GM19397 (cell line): ENCODE measurements at regions not wholly inside any gene's neighbourhood (a gene's known extent, or its start where the extent isn't known, plus 50 kb on each side); places are given as distances from the start of the nearest gene placed in this dataset.

Experiments used
- ATAC-seq: cut with Tn5 transposase; IDR thresholded peaks from one replicate; pipeline ENCODE4 v1.9.1; 2021; ENCODE audit warnings: mild to moderate bottlenecking, moderate library complexity; ENCODE audit not compliant: unreplicated experiment

- ATAC-seq: no peak
Observed at GRCh38 chr4:28518561-28519165, 1658.0 kb downstream of the STIM2 start.

DNA sequence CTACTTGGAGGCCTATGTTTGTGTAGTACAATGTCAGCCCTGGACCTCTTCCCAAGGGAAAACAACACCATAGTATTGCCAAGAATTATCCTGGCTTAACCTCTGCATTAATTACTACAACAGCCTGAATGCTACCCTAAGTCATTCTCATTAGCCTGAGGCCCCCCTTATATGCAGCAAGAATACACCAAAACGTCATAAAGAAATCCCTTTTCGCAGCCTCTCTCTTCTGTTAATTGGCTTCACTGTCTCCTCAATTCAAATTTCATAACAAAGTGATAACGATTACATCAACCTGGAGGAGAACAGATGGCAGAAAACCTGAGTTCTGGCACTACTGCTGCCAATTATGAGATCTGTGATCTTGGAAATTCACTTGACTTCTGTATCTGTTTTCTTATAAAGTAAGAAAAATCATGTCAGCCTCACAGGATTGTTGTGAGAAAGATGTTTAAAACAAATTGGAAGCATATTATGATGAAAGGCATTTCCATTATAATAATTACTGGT lies 1663.1 kb downstream of the STIM2 start:
- ATAC-seq: no peak

DNA sequence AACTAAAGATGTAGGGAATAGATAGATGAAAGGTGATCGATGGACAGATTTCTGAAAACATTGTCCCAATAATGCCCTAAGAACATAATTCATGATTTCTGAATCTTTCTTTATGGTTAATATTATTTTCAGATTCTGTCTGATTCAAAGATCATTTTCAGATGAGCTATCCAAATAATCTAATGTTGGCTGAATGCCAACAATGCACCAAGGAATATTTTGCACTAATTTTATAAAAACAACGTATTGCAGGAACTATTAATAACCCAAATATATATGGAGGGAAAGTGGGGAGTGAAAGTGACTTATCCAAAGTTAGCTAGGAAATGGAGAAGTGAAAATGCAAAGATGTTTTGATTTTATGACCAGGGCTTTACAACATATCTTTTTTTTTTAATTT lies 1675.5 kb downstream of the STIM2 start:
- ATAC-seq: no peak

DNA sequence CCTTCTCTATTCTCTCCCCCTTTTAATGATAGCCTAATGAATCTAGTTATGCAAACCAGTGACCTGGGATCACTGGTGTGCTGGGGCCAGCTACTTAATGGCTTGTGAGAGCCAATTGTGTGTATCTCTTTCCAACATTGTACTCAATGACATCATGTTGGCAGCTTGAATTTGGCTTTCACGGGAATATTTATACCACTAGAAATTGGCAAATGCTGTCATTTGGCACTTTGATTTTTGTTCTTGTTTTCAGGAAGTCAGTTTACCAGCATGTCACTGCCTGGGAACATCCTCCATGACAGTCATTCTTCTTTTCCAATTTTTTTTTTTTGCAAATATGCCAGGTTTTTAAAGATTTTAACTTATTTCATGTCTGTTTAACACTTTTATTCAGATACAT lies 1685.3 kb downstream of the STIM2 start:
- no peak for ATAC-seq

GRCh38 chr4:28548136-28548535 lies 1687.5 kb downstream of the STIM2 start:
- no peak for ATAC-seq

DNA sequence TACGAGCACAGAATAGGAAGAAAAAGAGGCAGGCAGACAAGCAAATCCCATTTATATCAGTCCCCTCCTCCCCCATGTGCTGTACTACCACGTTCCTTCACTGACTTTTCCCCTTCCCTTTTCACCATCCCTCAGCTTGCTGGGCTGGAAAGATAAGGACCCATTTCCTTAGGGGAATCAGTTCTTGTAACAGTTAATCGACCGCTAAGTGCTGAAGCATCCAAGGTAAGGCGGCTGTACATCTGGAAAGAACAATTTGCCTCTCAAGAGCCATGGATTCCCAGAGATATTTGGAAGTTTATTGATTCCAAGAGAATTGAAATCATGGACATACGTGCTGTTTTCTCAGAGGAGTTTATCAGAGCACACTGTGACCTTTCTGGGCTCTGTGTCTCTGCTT lies 1688.0 kb downstream of the STIM2 start:
- no peak for ATAC-seq

DNA sequence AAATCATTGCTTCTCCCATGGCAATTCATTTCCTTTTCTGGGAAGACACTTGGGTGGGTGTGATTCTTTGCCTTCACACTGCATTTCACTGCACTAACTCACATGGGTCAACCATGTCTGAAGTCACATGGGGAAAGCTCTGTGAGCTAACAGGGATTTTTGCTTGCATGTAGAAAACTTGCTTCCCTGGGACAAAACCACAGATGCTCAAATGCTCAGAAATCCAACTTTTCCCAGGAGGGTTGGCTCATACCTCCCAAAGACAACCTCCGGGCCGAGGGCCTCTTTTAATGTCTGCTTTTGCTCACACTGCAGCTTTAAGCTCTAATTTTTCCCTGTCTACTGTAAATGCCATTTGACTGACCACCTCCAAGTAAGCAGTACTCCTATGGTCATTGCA lies 1695.2 kb downstream of the STIM2 start:
- ATAC-seq: no peak

DNA sequence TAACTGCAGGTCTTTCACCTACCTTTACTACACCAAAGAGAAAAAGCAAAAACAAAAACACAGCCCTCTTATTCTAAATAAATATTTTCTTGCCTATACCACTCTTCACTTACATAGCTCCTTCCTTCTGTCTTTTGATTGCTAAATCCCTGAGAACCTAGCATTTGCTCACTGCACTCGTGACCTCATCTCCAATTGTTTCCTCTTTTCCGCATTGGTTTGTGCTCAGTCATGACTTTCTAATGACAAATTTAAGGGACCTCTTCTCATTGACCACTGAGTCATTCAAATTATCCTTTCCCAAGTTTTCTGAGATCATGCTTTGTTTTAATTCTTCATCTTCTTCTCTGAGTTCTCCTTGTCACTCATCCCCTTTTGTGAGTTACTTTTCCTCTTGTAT lies 1697.1 kb downstream of the STIM2 start:
- ATAC-seq: no peak

- no peak for ATAC-seq
Observed at GRCh38 chr4:28558895-28559294, 1698.3 kb downstream of the STIM2 start.

- ATAC-seq: no peak
Observed at GRCh38 chr4:28562913-28563312, 1702.3 kb downstream of the STIM2 start.

DNA sequence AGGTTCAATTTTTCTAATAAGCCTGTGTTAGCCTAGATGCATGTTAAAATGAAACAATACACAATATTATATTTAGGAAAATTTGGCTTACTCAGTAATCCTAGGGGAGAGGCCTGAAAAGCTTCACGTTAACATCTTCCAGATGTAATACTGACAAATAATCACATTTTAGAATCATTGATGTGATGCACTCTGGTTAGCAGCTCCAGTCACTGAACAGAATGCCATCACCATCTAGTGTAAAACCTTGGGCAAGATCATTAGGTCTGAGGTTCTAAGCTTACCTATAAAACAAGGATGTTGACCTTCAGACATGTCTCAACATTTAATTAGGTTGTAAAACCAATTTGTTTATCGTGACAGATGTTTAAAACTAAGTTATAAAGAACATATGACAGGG lies 1704.8 kb downstream of the STIM2 start:
- ATAC-seq: no peak

- no peak for ATAC-seq
Observed at GRCh38 chr4:28600958-28601357, 1740.3 kb downstream of the STIM2 start.

DNA sequence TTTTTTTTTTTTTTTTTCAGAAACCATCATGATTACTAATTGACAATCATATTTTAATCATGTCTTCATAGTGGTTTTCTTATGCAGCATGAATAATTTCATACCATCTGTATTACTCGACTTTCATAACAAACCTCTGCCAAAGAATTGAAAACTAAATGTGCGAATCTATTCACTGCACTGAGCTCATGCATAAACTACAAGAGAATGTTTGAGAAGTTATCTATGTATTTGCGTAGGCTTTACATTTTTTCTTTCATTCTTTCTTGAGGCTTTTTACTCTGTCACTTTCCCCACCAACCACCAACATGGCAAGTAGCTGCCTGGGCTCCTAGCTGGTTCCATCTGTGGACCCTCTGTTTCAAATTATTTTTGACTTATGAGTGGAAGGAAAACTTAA lies 1761.0 kb downstream of the STIM2 start:
- ATAC-seq: no peak

DNA sequence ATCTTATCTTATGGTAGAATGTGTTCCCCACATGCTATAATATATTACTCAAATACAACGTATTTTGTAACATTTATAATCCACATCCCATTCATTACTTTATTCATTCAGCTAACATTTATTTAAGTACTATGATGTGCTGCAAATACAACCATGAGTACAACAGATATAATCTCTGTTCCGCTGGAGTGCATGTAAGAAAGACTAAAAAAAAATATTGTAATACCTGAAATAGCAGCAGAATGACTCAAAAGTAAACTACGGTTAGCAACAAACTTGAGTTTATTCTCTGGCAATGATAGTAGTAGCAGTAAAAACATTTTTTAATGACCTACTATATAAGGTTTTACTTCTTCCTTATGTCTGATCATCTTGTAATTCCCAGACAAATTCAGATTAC lies 1776.3 kb downstream of the STIM2 start:
- no peak for ATAC-seq

DNA sequence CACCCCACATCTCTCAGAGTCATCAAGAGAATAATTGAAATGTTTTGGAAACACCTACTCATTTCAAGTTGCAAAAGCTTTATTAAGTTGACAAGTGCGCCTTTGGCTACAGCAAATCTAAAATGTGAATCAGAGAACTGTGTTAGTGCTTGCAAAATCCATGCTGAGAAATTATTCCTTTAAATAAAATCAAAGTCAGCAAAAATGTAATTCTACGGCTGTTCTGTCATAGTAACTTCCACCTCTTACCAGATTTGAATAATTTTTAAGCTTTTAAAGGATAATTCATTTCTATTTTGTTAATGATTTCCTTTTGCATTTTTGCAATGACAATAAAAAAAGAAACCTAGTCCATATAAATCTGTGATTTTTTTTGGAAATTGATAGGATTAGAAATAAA lies 1779.1 kb downstream of the STIM2 start:
- ATAC-seq: no peak

GRCh38 chr4:28654618-28655017 lies 1794.0 kb downstream of the STIM2 start:
- no peak for ATAC-seq

GRCh38 chr4:28665306-28665705 lies 1804.7 kb downstream of the STIM2 start:
- ATAC-seq: no peak

- no peak for ATAC-seq
Observed at GRCh38 chr4:28675582-28675981, 1814.9 kb downstream of the STIM2 start.

GRCh38 chr4:28677808-28678207 lies 1817.2 kb downstream of the STIM2 start:
- ATAC-seq: no peak

DNA sequence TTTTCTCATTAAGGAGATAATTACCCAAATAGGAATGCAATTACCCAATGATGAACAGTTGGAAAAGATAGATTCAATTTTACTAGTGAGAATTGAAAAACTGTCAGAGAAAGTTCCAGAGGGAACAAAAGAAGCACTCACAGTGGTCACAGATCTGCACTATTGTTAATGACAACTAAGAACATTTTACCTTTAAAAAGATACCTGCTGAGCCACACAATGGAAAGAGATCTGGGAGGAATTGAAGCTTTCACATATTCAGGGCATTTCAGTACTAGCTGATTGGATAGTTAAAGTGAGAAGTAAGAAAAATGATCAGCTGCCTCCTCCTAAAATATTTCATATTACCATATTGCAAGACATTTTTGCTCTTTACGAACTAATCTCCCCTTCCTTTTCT lies 1822.2 kb downstream of the STIM2 start:
- no peak for ATAC-seq

DNA sequence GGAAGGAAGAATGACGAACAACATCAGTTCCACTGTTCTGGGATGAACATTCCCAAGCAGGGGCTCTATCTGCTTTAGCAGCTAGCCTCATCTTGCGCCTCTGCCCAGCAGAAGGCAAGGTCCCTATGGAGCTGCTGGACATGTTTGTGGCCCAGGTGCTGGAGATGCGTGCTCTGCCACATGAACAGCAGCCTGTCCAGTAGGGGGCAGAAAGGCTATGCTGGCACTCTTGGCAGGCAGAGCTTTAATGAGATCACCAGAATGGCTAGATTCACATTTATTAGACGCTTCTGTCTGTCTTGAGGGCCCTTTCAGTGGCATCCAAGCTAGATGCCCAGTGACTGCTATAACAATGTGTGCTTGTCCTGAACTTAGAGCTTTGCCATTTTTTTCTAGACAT lies 1826.0 kb downstream of the STIM2 start:
- no peak for ATAC-seq

DNA sequence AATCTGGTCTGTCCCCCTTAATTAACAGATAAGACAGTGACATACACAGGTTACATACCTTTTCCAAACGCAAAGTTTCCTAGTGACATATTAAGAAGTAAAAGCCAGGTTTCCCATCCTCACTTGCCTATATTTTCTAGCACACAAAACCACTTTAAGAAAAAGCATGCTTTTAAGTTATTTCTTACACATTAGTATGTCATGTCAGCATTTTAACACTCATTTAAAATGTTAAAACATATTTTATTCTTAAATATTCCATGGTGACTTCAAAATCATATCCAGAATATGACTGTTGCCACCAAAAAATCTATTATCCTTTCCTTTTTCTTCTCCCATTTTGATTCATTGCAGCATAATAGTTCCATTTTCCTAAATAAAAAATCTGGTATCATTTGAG lies 1830.2 kb downstream of the STIM2 start:
- ATAC-seq: no peak

DNA sequence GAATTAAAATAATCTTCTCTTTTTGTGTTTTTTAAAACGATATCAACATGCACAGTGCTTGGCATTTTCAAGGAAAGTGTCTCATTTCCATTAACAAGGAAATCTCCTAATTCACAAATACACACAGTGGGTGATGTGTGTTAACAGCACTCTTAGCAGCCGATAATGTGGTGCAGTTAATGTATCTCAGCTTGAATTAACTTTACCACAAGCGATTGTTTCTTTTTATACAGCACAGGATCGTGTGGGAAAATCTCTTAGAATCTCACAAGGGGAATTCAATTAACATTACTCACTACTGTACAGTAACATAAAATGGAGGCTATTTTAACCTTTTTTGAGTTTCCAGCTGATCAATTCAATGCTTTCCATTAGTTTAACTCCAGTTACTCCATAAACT lies 1841.9 kb downstream of the STIM2 start:
- no peak for ATAC-seq
